GM23338 (cell line): ENCODE measurements at regions not wholly inside any gene's neighbourhood (a gene's known extent, or its start where the extent isn't known, plus 50 kb on each side); places are given as distances from the start of the nearest gene placed in this dataset.

ENCODE experiments used
- CREB1 ChIP-seq: fragments of 250-450 bp; sonication (Bioruptor Pico); IDR thresholded peaks from 2 replicates; pipeline ENCODE4 v1.5.0; 2020; ENCODE audit warnings: low read depth, mild to moderate bottlenecking, moderate library complexity
- EZH2 ChIP-seq: fragments of 200-600 bp; sonication (generic); IDR thresholded peaks from one replicate; pipeline ENCODE4 v1.8.0; 2017; ENCODE audit warnings: antibody characterized with exemption, mild to moderate bottlenecking, low read depth; ENCODE audit not compliant: unreplicated experiment
- EZH2phosphoT487 ChIP-seq: fragments of 200-600 bp; sonication (generic); IDR thresholded peaks from one replicate; pipeline ENCODE4 v1.8.1; 2018; ENCODE audit warnings: antibody characterized with exemption; ENCODE audit not compliant: unreplicated experiment
- POLR2AphosphoS5 ChIP-seq: IDR thresholded peaks from 2 replicates; pipeline ENCODE4 v1.6.1; 2016; ENCODE audit warnings: antibody characterized with exemption, low read depth
- TF ChIP-seq, protein P1 (sequence below), 2 experiments: fragments of 200-600 bp in 1 of 2; sonication (generic) in 1 of 2; conservative IDR thresholded peaks; 2 replicates each; pipeline versions ENCODE4 v1.5.1 to v1.6.1; 2016 to 2017; ENCODE audit warnings: antibody characterized with exemption in 2 of 2, low read depth in 2 of 2, mild to moderate bottlenecking in 2 of 2, moderate library complexity in 1 of 2

DNA sequence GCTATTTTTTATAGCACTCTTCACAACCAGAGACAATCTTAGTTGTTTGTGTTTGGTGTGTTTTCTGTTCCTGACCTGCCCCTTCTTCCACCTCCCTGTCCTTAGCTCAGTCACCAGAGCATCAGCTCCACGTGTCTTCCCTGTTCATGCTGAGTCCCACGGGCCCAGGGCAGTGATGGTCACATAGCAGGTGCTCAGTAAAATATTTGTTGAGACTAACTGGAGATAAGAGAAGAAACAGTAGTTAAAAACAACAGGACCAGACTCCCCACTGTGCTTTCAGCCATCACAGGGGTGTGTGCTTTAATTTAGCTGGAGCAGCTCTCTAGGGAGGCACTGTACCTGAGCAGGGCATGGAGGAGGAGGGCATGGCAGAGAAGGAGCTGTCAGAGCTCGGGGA, 307.3 kb upstream of the ZNF32 start:
- TF ChIP-seq, protein P1, sequence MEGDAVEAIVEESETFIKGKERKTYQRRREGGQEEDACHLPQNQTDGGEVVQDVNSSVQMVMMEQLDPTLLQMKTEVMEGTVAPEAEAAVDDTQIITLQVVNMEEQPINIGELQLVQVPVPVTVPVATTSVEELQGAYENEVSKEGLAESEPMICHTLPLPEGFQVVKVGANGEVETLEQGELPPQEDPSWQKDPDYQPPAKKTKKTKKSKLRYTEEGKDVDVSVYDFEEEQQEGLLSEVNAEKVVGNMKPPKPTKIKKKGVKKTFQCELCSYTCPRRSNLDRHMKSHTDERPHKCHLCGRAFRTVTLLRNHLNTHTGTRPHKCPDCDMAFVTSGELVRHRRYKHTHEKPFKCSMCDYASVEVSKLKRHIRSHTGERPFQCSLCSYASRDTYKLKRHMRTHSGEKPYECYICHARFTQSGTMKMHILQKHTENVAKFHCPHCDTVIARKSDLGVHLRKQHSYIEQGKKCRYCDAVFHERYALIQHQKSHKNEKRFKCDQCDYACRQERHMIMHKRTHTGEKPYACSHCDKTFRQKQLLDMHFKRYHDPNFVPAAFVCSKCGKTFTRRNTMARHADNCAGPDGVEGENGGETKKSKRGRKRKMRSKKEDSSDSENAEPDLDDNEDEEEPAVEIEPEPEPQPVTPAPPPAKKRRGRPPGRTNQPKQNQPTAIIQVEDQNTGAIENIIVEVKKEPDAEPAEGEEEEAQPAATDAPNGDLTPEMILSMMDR (conservative IDR thresholded peaks at IDR 0.05; ENCODE audit: low read depth in 2 of 2), result no peak
- no peak for TF ChIP-seq POLR2AphosphoS5
- no peak for TF ChIP-seq CREB1
- no peak for TF ChIP-seq EZH2phosphoT487
- no peak for TF ChIP-seq EZH2
